Heart right ventricle (tissue), 16 donors: ENCODE measurements at regions not wholly inside any gene's neighbourhood (a gene's known extent, or its start where the extent isn't known, plus 50 kb on each side); places are given as distances from the start of the nearest gene placed in this dataset.

Source experiments
- ATAC-seq, 8 donors: fragments of 200-7000 bp; cut with Tn5 transposase; one replicate each; pipeline ENCODE4 v1.9.1; 2020; ENCODE audit warnings: mild to moderate bottlenecking in 8 of 8, moderate library complexity in 8 of 8, moderate number of reproducible peaks in 1 of 8
- DNase-seq, 2 donors: peaks; one replicate each; pipeline ENCODE4 v3.0.0-alpha.2; 2020
- H3K27ac ChIP-seq, 10 donors: fragments of 200-600 bp; sonication (generic) in 2 of 10; one replicate each; pipeline versions ENCODE4 v1.5.0 to v1.8.0; 2020 to 2022; ENCODE audit warnings: mild to moderate bottlenecking in 3 of 10
- H3K27me3 ChIP-seq, 7 donors: fragments of 200-600 bp; one replicate each; pipeline ENCODE4 v1.8.0; 2021 to 2022; ENCODE audit warnings: mild to moderate bottlenecking in 2 of 7
- H3K36me3 ChIP-seq, 9 donors: fragments of 200-600 bp; sonication (generic) in 1 of 9; one replicate each; pipeline versions ENCODE4 v1.5.0 to v1.8.0; 2020 to 2022; ENCODE audit warnings: mild to moderate bottlenecking in 2 of 9
- H3K4me1 ChIP-seq, 9 donors: fragments of 200-600 bp; sonication (generic) in 1 of 9; one replicate each; pipeline versions ENCODE4 v1.5.0 to v1.8.0; 2020 to 2022; ENCODE audit warnings: mild to moderate bottlenecking in 4 of 9
- H3K4me3 ChIP-seq, 10 donors: fragments of 200-600 bp; sonication (generic) in 2 of 10; one replicate each; pipeline versions ENCODE4 v1.5.0 to v1.8.0; 2020 to 2022; ENCODE audit warnings: mild to moderate bottlenecking in 7 of 10, moderate library complexity in 2 of 10
- H3K9me3 ChIP-seq, 11 donors: fragments of 200-600 bp in 10 of 11; sonication (generic) in 2 of 11; one replicate each; pipeline versions ENCODE4 v1.5.0 to v1.8.0; 2013 to 2022; ENCODE audit warnings: mild to moderate bottlenecking in 2 of 11, control low read depth in 1 of 11, moderate library complexity in 1 of 11
- WGBS, 2 donors: extraction: QIAGEN DNeasy Blood & Tissue Kit; methylation state at CpG; one replicate each; pipeline ENCODE4 v1.1.7; 2013; ENCODE audit warnings: inconsistent platforms in 1 of 2; 5-methylcytosine and 5-hydroxymethylcytosine counted together
- intact Hi-C, 10 donors: fragments of 100-400 bp; cut with DNase I; formaldehyde crosslinking; loops; one replicate each; pipeline versions ENCODE4 v1.11.1 to v1.14.2; 2022
- TF ChIP-seq, protein P1 (sequence below), 9 donors: fragments of 200-600 bp; sonication (generic) in 2 of 9; IDR thresholded peaks; one replicate each; pipeline versions ENCODE4 v1.5.0 to v1.8.0; 2021 to 2022; ENCODE audit warnings: antibody characterized with exemption in 9 of 9, mild to moderate bottlenecking in 5 of 9, moderate library complexity in 1 of 9
- donor health status: Arrhythmogenic right ventricular cardiomyopathy.
- donor health status: ischemic (EF 13 %, LVEDD 7.1; RV severe dilation, severe dysfunction).
- donor health status: healthy with polysubstance abuse.
- donor health status: DM: no; HTN: yes; CAD: no.
- donor health status: DM: no; HTN: no; CAD: no.
- donor health status: ischemic (EF 25% LVEDD 6.9; RV normal size, moderate dysfunction).
- donor health status: ischemic (EF 25% LVEDD 5.7; RV mildly dilated, moderate dysfunction).
- donor health status: healthy.
- donor health status: DM: yes; HTN: yes; CAD: no.
- donor health status: Ischemic cardiomyopathy.
- donor health status: ischemic (EF 35%, LVEDD 5.7; RV mildly dilated, moderate dysfunction).
- donor health status: nonischemic (EF 11% LVEDD 7.7; RV severe dilation, severe dysfunction).
- donor health status: DM: yes; HTN: yes; CAD: no.
- donor health status: PGD.
- donor health status: ischemic (EF 29% LVEDD 5.4; RV normal size, mild dysfunction).
- donor health status: nonischemic (EF 23%, LVEDD 6.1; RV moderate dilation, normal function).

DNA sequence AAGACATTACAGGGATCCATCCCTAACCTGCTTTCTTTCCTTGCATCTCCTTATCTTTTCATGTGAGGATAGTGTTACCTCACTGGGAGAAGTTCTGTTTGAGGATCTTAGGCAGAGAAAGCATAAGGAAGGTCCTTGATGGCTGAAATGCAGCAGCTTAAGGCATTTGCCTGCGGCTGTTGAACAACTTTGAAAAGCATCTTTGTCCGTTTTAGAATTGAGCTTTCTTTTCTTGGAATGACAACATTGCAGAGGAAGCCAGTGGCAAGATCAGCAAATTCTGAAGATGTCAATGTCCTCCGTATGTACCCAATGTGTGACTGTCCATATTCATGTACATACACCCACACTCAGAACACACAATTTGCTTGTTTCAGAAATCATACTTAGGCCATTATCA lies 436.2 kb downstream of the GABRG2 start:
- TF ChIP-seq, protein P1, sequence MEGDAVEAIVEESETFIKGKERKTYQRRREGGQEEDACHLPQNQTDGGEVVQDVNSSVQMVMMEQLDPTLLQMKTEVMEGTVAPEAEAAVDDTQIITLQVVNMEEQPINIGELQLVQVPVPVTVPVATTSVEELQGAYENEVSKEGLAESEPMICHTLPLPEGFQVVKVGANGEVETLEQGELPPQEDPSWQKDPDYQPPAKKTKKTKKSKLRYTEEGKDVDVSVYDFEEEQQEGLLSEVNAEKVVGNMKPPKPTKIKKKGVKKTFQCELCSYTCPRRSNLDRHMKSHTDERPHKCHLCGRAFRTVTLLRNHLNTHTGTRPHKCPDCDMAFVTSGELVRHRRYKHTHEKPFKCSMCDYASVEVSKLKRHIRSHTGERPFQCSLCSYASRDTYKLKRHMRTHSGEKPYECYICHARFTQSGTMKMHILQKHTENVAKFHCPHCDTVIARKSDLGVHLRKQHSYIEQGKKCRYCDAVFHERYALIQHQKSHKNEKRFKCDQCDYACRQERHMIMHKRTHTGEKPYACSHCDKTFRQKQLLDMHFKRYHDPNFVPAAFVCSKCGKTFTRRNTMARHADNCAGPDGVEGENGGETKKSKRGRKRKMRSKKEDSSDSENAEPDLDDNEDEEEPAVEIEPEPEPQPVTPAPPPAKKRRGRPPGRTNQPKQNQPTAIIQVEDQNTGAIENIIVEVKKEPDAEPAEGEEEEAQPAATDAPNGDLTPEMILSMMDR (IDR thresholded peaks at IDR 0.05) = no peak
- ATAC-seq = no peak
- WGBS, 2 donors = 56 to 65% methylated on average over 3 of the region's 3 CpGs

DNA sequence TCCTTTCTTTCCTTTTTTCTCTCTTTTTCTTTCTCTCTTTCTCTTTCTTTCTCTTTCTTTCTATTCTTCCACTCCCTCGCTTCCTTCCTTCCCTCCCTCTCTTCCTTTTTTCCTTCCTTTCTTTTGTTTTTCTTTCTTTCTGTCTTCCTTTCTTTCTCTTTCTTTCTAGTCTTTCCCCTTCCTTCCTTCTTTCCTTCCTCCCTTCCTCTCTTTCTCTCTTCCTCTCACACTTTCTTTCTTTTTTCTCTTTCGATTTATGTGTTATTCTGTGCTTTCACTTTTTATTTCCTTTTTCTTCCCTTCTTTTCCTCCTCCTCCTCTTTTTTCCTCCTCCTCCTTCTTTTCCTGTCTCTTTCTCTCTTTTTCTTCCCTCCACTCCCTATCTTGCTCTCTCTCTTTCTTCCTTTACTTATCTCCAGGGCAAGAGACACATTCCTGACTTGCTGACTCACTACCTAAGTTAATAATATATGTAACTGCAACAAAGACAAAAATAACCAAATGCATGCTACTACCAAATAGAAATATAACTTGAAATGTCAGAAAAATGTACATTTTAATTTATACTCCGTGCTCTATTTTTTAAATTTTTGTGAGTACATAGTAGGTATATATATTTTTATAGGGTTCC lies 445.5 kb downstream of the GABRG2 start:
- WGBS, 2 donors = 77 to 80% methylated on average over 3 of the region's 3 CpGs
- intact Hi-C loops = loop anchor here in 1 of 10 donors (5.0 kb wide), 1 partner anchor 1736 kb away; no protein-coding TSS in a partner anchor

More for the DNA sequence above, 436.2 kb downstream of the GABRG2 start:
- no peak overlapping the region for H3K27ac ChIP-seq
- no peak for DNase-seq
- intact Hi-C loops = no loop called here
- no peaks in the 10 kb centered on the region for H3K36me3 ChIP-seq
- no peaks in the 10 kb centered on the region for H3K27me3 ChIP-seq
- peaks cover 0 to 27% (median 0%) of the 10 kb centered on the region in 11 donors for H3K9me3 ChIP-seq
- no peaks in the 10 kb centered on the region for H3K4me1 ChIP-seq
- no peak overlapping the region for H3K4me3 ChIP-seq

DNA sequence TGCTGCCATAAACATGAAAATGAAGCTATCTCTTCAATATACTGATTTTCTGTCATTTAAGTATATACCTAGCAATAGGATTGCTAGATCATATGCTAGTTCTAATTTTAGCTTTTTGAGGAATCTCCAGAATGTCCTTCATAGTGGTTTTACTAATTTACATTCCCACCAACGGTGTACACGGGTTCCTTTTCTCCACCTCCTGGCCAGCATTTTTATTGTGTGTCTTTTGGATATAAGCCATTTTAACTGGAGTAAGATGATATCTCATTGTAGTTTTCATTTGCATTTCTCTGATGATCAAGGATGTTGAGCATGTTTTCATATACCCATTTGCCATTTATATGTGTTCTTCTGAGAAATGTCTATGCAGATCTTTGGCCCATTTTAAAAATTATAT lies 446.5 kb downstream of the GABRG2 start:
- no peaks in the 10 kb centered on the region for H3K27me3 ChIP-seq
- TF ChIP-seq, protein P1 (IDR thresholded peaks at IDR 0.05) = no peak
- intact Hi-C loops = loop anchor here in 1 of 10 donors (5.0 kb wide), 1 partner anchor 1737 kb away; no protein-coding TSS in a partner anchor
- WGBS, 2 donors = 73 to 74% methylated on average over 2 of the region's 2 CpGs
- H3K27ac ChIP-seq = no peak overlapping the region
- H3K36me3 ChIP-seq = no peaks in the 10 kb centered on the region
- ATAC-seq (no peak), DNase-seq (no peak)
- H3K9me3 ChIP-seq = peaks cover 0 to 47% (median 7%) of the 10 kb centered on the region in 11 donors
- H3K4me1 ChIP-seq = no peaks in the 10 kb centered on the region
- no peak overlapping the region for H3K4me3 ChIP-seq

More for the DNA sequence above, 445.5 kb downstream of the GABRG2 start:
- Histone ChIP-seq H3K4me1 (no peaks in the 10 kb centered on the region), H3K27ac (no peak overlapping the region), H3K9me3 (peaks cover 0 to 42% (median 7%) of the 10 kb centered on the region in 11 donors), H3K4me3 (no peak overlapping the region), H3K27me3 (no peaks in the 10 kb centered on the region), H3K36me3 (no peaks in the 10 kb centered on the region)
- DNase-seq = no peak
- no peak for ATAC-seq
- TF ChIP-seq, protein P1 (IDR thresholded peaks at IDR 0.05) = no peak

DNA sequence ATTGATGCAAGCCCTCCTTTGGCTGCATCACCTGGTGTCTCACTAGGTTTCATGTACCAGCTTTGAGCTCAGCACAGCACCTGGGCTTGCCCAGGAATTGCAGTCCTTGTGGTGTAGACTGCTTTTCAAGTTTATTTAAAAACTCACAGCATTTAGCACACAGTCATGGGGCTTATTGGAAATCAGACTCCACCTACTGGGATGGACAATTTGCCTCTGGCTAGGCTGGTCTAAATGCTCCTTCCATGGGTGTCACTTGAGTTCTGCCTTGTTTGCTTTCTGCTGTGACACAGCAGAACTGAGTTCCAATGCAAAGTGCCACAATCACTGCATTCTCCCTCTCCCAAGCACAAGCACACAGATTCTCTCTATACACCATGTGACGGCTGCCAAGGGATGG lies 453.3 kb downstream of the GABRG2 start:
- no peaks in the 10 kb centered on the region for H3K4me1 ChIP-seq
- H3K36me3 ChIP-seq = no peaks in the 10 kb centered on the region
- no peak for DNase-seq
- no peak overlapping the region for H3K4me3 ChIP-seq
- WGBS, 2 donors = 82% methylated on average over 1 of the region's 1 CpG
- no peak for ATAC-seq
- intact Hi-C loops = no loop called here
- no peaks in the 10 kb centered on the region for H3K27me3 ChIP-seq
- peaks cover 0 to 72% (median 16%) of the 10 kb centered on the region in 11 donors for H3K9me3 ChIP-seq
- H3K27ac ChIP-seq = no peak overlapping the region
- TF ChIP-seq, protein P1 (IDR thresholded peaks at IDR 0.05) = no peak
